ENCODE measurements at regions not wholly inside any gene's neighbourhood (a gene's known extent, or its start where the extent isn't known, plus 50 kb on each side); places are given as distances from the start of the nearest gene placed in this dataset.

GRCh38 chr9:135296735-135297455, 182.7 kb upstream of the PPP1R26 start:
- Histone ChIP-seq H2AFZ (ENCODE audit: low read depth, low read length) (no peak overlapping the region), H3K4me1 (replicated peaks in 1 of 2; ENCODE audit: control insufficient read depth in 2 of 2, insufficient read depth in 2 of 2, low read length in 2 of 2) (no peaks in the 10 kb centered on the region), H3K4me3 (no peak overlapping the region), H3K9ac (ENCODE audit: insufficient read depth in 1 of 2, low read depth in 2 of 2, low read length in 2 of 2) (no peak overlapping the region), H3K36me3 (ENCODE audit: control insufficient read depth, insufficient read depth, low read length) (no peaks in the 10 kb centered on the region), H3K27me3 (ENCODE audit: control insufficient read depth in 2 of 2, insufficient read depth in 2 of 2, low read length in 2 of 2) (peaks cover 6 to 57% of the 10 kb centered on the region in 2 experiments; a peak in 3 of 5 replicates), H4K20me1 (replicated peaks; ENCODE audit: control insufficient read depth, insufficient read depth, low read length) (peaks cover 4% of the 10 kb centered on the region; the same call in 1 of the 2 replicates), H3K9me3 (replicated peaks; ENCODE audit: control insufficient read depth, insufficient read depth, low read depth, low read length) (no peaks in the 10 kb centered on the region), H3K79me2 (ENCODE audit: control insufficient read depth, insufficient read depth, low read length) (no peaks in the 10 kb centered on the region), H3K9me1 (ENCODE audit: control insufficient read depth, insufficient read depth, low read length) (no peaks in the 10 kb centered on the region), H3K4me2 (ENCODE audit: insufficient read depth, low read length) (no peak overlapping the region), H3K27ac (ENCODE audit: extremely low read depth, low read depth, low read length) (no peak overlapping the region)
- 0% methylated on average over 9 of the region's 12 CpGs for WGBS (ENCODE audit: insufficient coverage, low coverage, missing lambda C conversion rate)
- DNase-seq (ENCODE audit: extremely low read depth in 1 of 4, low spot score in 3 of 4) (no peak), FAIRE-seq (no peak), ATAC-seq (no peak)
- ChIA-PET CTCF (ENCODE audit: low intra/inter-chr PET ratio) (no interaction called here), POLR2A (interaction anchor here (0.5 kb wide), 1 partner anchor 14 kb away, joined by 3 read pairs; no protein-coding TSS in a partner anchor)
- TF ChIP-seq HDAC8 (tag; IDR thresholded peaks at IDR 0.05), result no peak
- TF ChIP-seq MYNN (IDR thresholded peaks at IDR 0.05), result no peak
- TF ChIP-seq MYNN (CRISPR knock-in tag; IDR thresholded peaks at IDR 0.05), result no peak
- TF ChIP-seq THAP7 (CRISPR knock-in tag; IDR thresholded peaks at IDR 0.05), result no peak
- TF ChIP-seq YBX1 (IDR thresholded peaks at IDR 0.05), result no peak
- TF ChIP-seq PHF21A (IDR thresholded peaks at IDR 0.05; ENCODE audit: borderline replicate concordance, low read depth), result no peak
- no peak for TF ChIP-seq ZNF561 (CRISPR knock-in tag; conservative IDR thresholded peaks at IDR 0.05)
- no peak for TF ChIP-seq ZNF224 (CRISPR knock-in tag; IDR thresholded peaks at IDR 0.05)
- no peak for TF ChIP-seq ZNF79 (CRISPR knock-in tag; IDR thresholded peaks at IDR 0.05; ENCODE audit: low read depth)
- TF ChIP-seq HNRNPUL1 (IDR thresholded peaks at IDR 0.05; ENCODE audit: low read length), result no peak
- no peak for TF ChIP-seq ZNF197 (CRISPR knock-in tag; IDR thresholded peaks at IDR 0.05; ENCODE audit: low read depth)
- no peak for TF ChIP-seq ZNF146 (CRISPR knock-in tag; IDR thresholded peaks at IDR 0.05; ENCODE audit: unreplicated experiment)
- TF ChIP-seq ZNF740 (CRISPR knock-in tag; IDR thresholded peaks at IDR 0.05), result no peak
- no peak for TF ChIP-seq ZNF740 (tag; IDR thresholded peaks at IDR 0.05)
- TF ChIP-seq SNIP1 (IDR thresholded peaks at IDR 0.05; ENCODE audit: low read depth), result no peak
- intact Hi-C loops (cut with micrococcal nuclease) (no loop called here), in situ Hi-C loops (cut with MboI) (no loop called here)
- no TSS peak for BruUV-seq (replicated peaks)

Data from K562 (cell line).